Neuronal stem cell (in vitro differentiated cells): ENCODE measurements at regions not wholly inside any gene's neighbourhood (a gene's known extent, or its start where the extent isn't known, plus 50 kb on each side); places are given as distances from the start of the nearest gene placed in this dataset.
A peak's percentile ranks its signal among the peaks of the same experiment; 100 is the strongest.
"Not testable (repeated sequence)": the region's sequence is repeated elsewhere in the genome, so short reads cannot be mapped to it uniquely, and the experiment has no call there.

ENCODE experiments used
- DNase-seq: peaks from one replicate; pipeline ENCODE4 v3.0.0-alpha.2; 2013; ENCODE audit warnings: low spot score
- H2AFZ ChIP-seq: one replicate; pipeline ENCODE4 v1.6.1; 2013; ENCODE audit warnings: mild to moderate bottlenecking, low read length, inconsistent platforms
- H2AK5ac ChIP-seq: 2 replicates; pipeline ENCODE4 v1.6.1; 2013; ENCODE audit warnings: low read depth, mild to moderate bottlenecking, inconsistent platforms, low read length, moderate library complexity, mixed read lengths
- H2BK120ac ChIP-seq: 2 replicates; pipeline ENCODE4 v1.6.1; 2013; ENCODE audit warnings: low read depth, mild to moderate bottlenecking, inconsistent platforms, low read length, moderate library complexity, mixed read lengths
- H2BK12ac ChIP-seq: one replicate; pipeline ENCODE4 v1.6.1; 2013; ENCODE audit warnings: low read length, inconsistent platforms
- H2BK15ac ChIP-seq: 2 replicates; pipeline ENCODE4 v1.6.1; 2013; ENCODE audit warnings: mild to moderate bottlenecking, low read length, inconsistent platforms, mixed read lengths
- H2BK5ac ChIP-seq: one replicate; pipeline ENCODE4 v1.6.1; 2013; ENCODE audit warnings: inconsistent platforms, mild to moderate bottlenecking, low read length, moderate library complexity
- H3K14ac ChIP-seq: one replicate; pipeline ENCODE4 v1.6.1; 2013; ENCODE audit warnings: low read length, inconsistent platforms
- H3K18ac ChIP-seq: 2 replicates; pipeline ENCODE4 v1.6.1; 2013; ENCODE audit warnings: low read length, inconsistent platforms
- H3K23ac ChIP-seq: 2 replicates; pipeline ENCODE4 v1.6.1; 2013; ENCODE audit warnings: low read depth, mild to moderate bottlenecking, mixed read lengths, low read length, inconsistent platforms; ENCODE audit not compliant: poor library complexity
- H3K27ac ChIP-seq: replicated peaks from 3 replicates; pipeline ENCODE4 v1.5.1; 2013; ENCODE audit warnings: low read length, inconsistent platforms
- H3K27me3 ChIP-seq, 3 experiments: 2 replicates each; pipeline ENCODE4 v1.6.1; 2013; ENCODE audit warnings: low read length in 3 of 3, mild to moderate bottlenecking in 2 of 3, inconsistent platforms in 1 of 3, low read depth in 1 of 3, mixed read lengths in 1 of 3, moderate library complexity in 1 of 3; ENCODE audit not compliant: control insufficient read depth in 3 of 3, insufficient read depth in 3 of 3
- H3K36me3 ChIP-seq, 2 donors: replicated peaks in 1 of 2; 2 replicates each; pipeline ENCODE4 v1.6.1; 2013; ENCODE audit warnings: low read length in 2 of 2; ENCODE audit not compliant: control insufficient read depth in 2 of 2, insufficient read depth in 2 of 2
- H3K4ac ChIP-seq: 2 replicates; pipeline ENCODE4 v1.6.1; 2013; ENCODE audit warnings: inconsistent platforms, mild to moderate bottlenecking, low read length, moderate library complexity
- H3K4me1 ChIP-seq, 2 donors: 1 replicate in 1 of 2; 2 replicates in 1 of 2; pipeline ENCODE4 v1.6.1; 2013; ENCODE audit warnings: low read length in 2 of 2, low read depth in 1 of 2; ENCODE audit not compliant: control insufficient read depth in 2 of 2, insufficient read depth in 1 of 2
- H3K4me2 ChIP-seq: one replicate; pipeline ENCODE4 v1.6.1; 2013; ENCODE audit warnings: mild to moderate bottlenecking, low read length, inconsistent platforms; ENCODE audit not compliant: insufficient read depth, poor library complexity, severe bottlenecking
- H3K4me3 ChIP-seq, 2 donors: 2 replicates each; pipeline ENCODE4 v1.5.1; 2013; ENCODE audit warnings: low read length in 2 of 2, mild to moderate bottlenecking in 2 of 2, inconsistent platforms in 1 of 2, moderate library complexity in 1 of 2
- H3K79me1 ChIP-seq: one replicate; pipeline ENCODE4 v1.6.1; 2013; ENCODE audit warnings: low read depth, mild to moderate bottlenecking, inconsistent platforms, low read length, moderate library complexity
- H3K9ac ChIP-seq: one replicate; pipeline ENCODE4 v1.6.1; 2013; ENCODE audit warnings: mild to moderate bottlenecking, low read depth, low read length, inconsistent platforms; ENCODE audit not compliant: poor library complexity
- H3K9me3 ChIP-seq, 2 donors: replicated peaks in 1 of 2; 2 replicates each; pipeline versions ENCODE3 to v1.6.1; 2013; ENCODE audit warnings: low read length in 2 of 2, mild to moderate bottlenecking in 2 of 2, inconsistent platforms in 1 of 2, low read depth in 1 of 2, mixed read lengths in 1 of 2, moderate library complexity in 1 of 2; ENCODE audit not compliant: control insufficient read depth in 2 of 2, insufficient read depth in 1 of 2
- H4K8ac ChIP-seq: one replicate; pipeline ENCODE4 v1.6.1; 2013; ENCODE audit warnings: low read depth, mild to moderate bottlenecking, inconsistent platforms, low read length, moderate library complexity
- H4K91ac ChIP-seq: one replicate; pipeline ENCODE4 v1.6.1; 2013; ENCODE audit warnings: low read length, low read depth, mild to moderate bottlenecking, inconsistent platforms; ENCODE audit not compliant: poor library complexity
- WGBS, 2 donors: extraction: QIAGEN DNeasy Blood & Tissue Kit; methylation state at CpG; one replicate each; pipeline ENCODE4 v1.1.7; 2013; ENCODE audit warnings: missing lambda C conversion rate in 2 of 2, mixed read lengths in 1 of 2; ENCODE audit not compliant: insufficient read length in 2 of 2, insufficient replicate concordance in 1 of 2; ENCODE audit errors: extremely low coverage in 2 of 2; 5-methylcytosine and 5-hydroxymethylcytosine counted together

DNA sequence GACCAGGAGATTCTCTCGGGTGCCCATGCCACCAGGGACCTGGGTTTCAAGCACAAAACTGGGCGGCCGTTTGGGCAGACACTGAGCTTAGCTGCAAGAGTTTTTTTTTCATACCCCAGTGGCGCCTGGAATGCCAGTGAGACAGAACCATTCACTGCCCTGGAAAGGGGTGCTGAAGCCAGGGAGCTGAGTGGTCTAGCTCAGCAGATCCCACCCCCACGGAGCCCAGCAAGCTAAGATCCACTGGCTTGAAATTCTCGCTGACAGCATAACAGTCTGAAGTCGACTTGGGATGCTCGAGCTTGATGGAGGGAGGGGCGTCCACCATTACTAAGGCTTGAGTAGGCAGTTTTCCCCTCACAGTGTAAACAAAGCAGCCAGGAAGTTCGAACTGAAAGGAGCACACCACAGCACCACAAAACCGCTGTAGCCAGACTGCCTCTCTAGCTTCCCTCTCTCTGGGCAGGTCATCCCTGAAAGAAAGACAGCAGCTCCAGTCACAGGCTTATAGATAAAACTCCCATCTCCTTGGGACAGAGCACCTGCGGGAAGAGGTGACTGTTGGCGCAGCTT is 157.7 kb downstream of the GIPC2 start:
- WGBS, 2 donors = no CpG with 5 or more reads among the region's 13 CpGs
- H3K27ac ChIP-seq, DNase-seq: not testable (repeated sequence)

DNA sequence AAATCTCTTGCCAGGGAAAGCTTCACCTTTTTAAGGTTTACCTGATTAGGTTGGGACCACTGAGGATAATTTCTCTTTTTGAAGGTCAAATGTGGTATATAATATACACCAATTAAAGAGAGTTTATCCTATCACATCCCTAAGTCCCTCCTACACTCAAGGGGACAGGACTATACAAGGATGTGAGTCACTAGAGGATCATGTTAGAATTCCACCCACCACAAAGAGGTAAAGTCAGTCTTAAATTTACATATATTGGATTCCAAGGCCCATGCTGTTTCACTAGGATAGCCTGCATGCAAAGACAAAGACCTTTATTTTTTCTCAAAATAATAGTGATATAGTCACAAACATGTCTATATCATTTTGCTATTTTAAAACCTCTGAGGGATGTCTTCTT is 164.4 kb downstream of the GIPC2 start:
- Histone ChIP-seq H2BK5ac (no peak overlapping the region), H3K27ac (no peak overlapping the region), H2AK5ac (no peak overlapping the region), H3K23ac (no peak overlapping the region), H3K9me3 (no peaks in the 10 kb centered on the region), H2BK15ac (no peak overlapping the region), H4K91ac (no peak overlapping the region), H2AFZ (no peak overlapping the region), H3K4me3 (no peak overlapping the region), H3K27me3 (no peaks in the 10 kb centered on the region), H3K9ac (no peak overlapping the region), H3K18ac (no peak overlapping the region), H3K4ac (no peak overlapping the region), H3K36me3 (peaks cover 0 to 3% of the 10 kb centered on the region in 2 donors), H4K8ac (no peak overlapping the region), H3K79me1 (no peaks in the 10 kb centered on the region), H2BK12ac (no peak overlapping the region), H3K14ac (no peak overlapping the region), H3K4me2 (no peak overlapping the region), H3K4me1 (peaks cover 0 to 2% of the 10 kb centered on the region in 2 donors), H2BK120ac (no peak overlapping the region)
- DNase-seq = no peak

More for the DNA sequence above, 157.7 kb downstream of the GIPC2 start:
- not testable (repeated sequence) for H2AK5ac ChIP-seq, H3K36me3 ChIP-seq, H2BK15ac ChIP-seq, H2BK5ac ChIP-seq, H3K27me3 ChIP-seq, H2BK120ac ChIP-seq, H3K4me2 ChIP-seq, H3K14ac ChIP-seq, H3K9me3 ChIP-seq, H4K91ac ChIP-seq, H3K4me1 ChIP-seq, H3K9ac ChIP-seq, H2BK12ac ChIP-seq, H3K4ac ChIP-seq, H3K23ac ChIP-seq, H3K79me1 ChIP-seq, H3K4me3 ChIP-seq
- peak overlapping the region; percentile 74 for H2AFZ ChIP-seq
- H3K18ac ChIP-seq = peak overlapping the region; percentile 11
- H4K8ac ChIP-seq = peak overlapping the region; percentile 43

DNA sequence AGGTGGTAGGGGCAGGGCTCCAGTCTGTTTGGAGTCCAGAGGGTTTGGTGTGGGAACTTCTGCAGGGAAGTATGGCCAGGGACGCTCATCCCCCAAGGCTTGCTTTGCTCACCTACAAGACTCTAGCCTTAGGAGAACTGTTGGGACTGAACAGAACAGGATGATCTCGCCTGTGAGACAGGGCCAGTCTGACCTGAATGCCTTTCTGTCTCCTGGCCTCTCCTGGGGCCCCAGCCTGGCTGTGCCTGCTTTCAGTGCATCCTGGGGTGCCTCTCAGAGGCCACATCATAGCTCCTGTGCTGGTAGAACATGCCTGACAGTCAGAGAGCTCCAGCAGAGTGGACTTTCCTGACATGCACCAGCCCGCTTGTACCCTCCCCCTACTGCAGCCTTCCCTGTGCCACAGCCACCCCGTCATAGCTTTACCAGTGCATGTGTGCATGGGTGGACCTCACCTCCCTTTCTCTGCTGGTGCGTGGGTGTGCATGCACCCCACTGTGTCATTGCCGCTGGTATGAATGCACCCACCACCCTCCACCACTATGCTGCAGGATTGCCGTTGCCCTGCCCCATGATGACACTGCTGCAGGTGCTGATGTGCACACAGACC is 165.8 kb downstream of the GIPC2 start:
- Histone ChIP-seq H3K4me1 (peaks cover 0 to 2% of the 10 kb centered on the region in 2 donors), H2AFZ (no peak overlapping the region), H2BK120ac (no peak overlapping the region), H3K9me3 (no peaks in the 10 kb centered on the region), H3K23ac (peak overlapping the region; percentile 88), H3K79me1 (no peaks in the 10 kb centered on the region), H3K36me3 (peaks cover 0 to 3% of the 10 kb centered on the region in 2 donors), H3K9ac (peak overlapping the region; percentile 54), H4K8ac (no peak overlapping the region), H3K14ac (peak overlapping the region; percentile 47), H2BK12ac (no peak overlapping the region), H3K27ac (no peak overlapping the region), H3K4ac (no peak overlapping the region), H2BK5ac (no peak overlapping the region), H4K91ac (no peak overlapping the region), H3K27me3 (no peaks in the 10 kb centered on the region), H3K4me2 (no peak overlapping the region), H3K4me3 (peak overlapping the region in 1 of 2 donors; percentile 67), H3K18ac (no peak overlapping the region), H2AK5ac (peak overlapping the region; percentile 77), H2BK15ac (no peak overlapping the region)
- no peak for DNase-seq
- no CpG with 5 or more reads among the region's 7 CpGs for WGBS, 2 donors

DNA sequence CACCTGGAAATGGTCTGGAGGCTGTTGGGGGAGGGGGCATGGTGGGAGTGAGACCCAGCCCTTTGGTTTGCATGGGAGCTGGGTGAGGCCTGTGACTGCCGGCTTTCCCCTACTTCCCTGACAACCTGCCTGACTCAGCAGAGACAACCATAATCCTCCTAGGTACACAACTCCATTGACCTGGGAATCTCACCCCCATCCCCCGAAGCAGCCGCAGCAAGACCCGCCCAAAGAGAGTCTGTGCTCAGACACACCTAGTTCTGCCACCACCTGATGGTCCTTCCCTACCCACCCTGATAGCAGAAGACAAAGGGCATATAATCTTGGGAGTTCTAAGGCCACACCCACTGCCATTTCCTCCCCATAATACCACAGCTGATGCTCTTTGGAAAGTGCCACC is 168.6 kb downstream of the GIPC2 start:
- no peak overlapping the region for H3K14ac ChIP-seq
- peaks cover 0 to 2% of the 10 kb centered on the region in 2 donors for H3K4me1 ChIP-seq
- H2BK12ac ChIP-seq = no peak overlapping the region
- no peak overlapping the region for H3K4me3 ChIP-seq
- H2BK5ac ChIP-seq = no peak overlapping the region
- no peak overlapping the region for H2BK15ac ChIP-seq
- whole genome bisulfite sequencing, 2 donors = no CpG with 5 or more reads among the region's 4 CpGs
- H4K8ac ChIP-seq = no peak overlapping the region
- peaks cover 0 to 3% of the 10 kb centered on the region in 2 donors for H3K36me3 ChIP-seq
- no peak overlapping the region for H3K9ac ChIP-seq
- no peak overlapping the region for H4K91ac ChIP-seq
- no peak for DNase-seq
- no peak overlapping the region for H2AK5ac ChIP-seq
- no peaks in the 10 kb centered on the region for H3K79me1 ChIP-seq
- H3K4ac ChIP-seq = no peak overlapping the region
- H3K23ac ChIP-seq = no peak overlapping the region
- no peak overlapping the region for H3K18ac ChIP-seq
- H2AFZ ChIP-seq = no peak overlapping the region
- no peak overlapping the region for H3K4me2 ChIP-seq
- no peak overlapping the region for H2BK120ac ChIP-seq
- H3K27me3 ChIP-seq = no peaks in the 10 kb centered on the region
- H3K9me3 ChIP-seq = no peaks in the 10 kb centered on the region
- H3K27ac ChIP-seq = no peak overlapping the region
